Breast epithelium (tissue), 3 donors: ENCODE measurements at regions not wholly inside any gene's neighbourhood (a gene's known extent, or its start where the extent isn't known, plus 50 kb on each side); places are given as distances from the start of the nearest gene placed in this dataset.

Experiments used
- POLR2A ChIP-seq: fragments of 450-650 bp; IDR thresholded peaks from one replicate; pipeline ENCODE4 v1.6.1; 2016; ENCODE audit warnings: antibody characterized with exemption, mild to moderate bottlenecking, moderate library complexity
- POLR2AphosphoS5 ChIP-seq, 3 donors: sonication (generic); formaldehyde crosslinking; IDR thresholded peaks; one replicate each; pipeline ENCODE4 v1.6.1; 2017; ENCODE audit warnings: antibody characterized with exemption in 3 of 3
- TF ChIP-seq, protein P1 (sequence below), 3 donors: fragments of 450-650 bp; IDR thresholded peaks; one replicate each; pipeline ENCODE4 v1.5.1; 2016 to 2017; ENCODE audit warnings: antibody characterized with exemption in 3 of 3, mild to moderate bottlenecking in 3 of 3, moderate library complexity in 3 of 3

DNA sequence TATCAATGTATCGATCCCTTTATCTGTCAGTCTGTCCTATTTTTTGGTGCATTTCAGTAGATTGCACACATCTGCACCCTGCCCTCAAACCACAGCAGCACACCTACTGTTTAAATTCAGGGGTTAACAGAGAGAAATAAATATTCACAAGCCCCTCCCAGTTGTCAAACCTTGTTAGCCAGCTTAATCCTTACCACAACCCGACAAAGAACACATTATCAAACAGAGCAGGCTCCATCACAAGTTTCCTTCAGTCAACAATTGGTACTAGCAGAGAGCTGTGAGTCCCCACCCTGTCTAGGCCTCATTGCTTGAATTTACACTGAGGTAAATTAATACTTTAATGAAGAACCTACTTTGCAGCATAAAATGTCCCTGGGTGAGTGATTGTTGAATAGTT is 249.8 kb downstream of the FNDC1 start:
- TF ChIP-seq POLR2A (no peak), POLR2AphosphoS5 (IDR thresholded peaks at IDR 0.05) (no peak)
- TF ChIP-seq, protein P1, sequence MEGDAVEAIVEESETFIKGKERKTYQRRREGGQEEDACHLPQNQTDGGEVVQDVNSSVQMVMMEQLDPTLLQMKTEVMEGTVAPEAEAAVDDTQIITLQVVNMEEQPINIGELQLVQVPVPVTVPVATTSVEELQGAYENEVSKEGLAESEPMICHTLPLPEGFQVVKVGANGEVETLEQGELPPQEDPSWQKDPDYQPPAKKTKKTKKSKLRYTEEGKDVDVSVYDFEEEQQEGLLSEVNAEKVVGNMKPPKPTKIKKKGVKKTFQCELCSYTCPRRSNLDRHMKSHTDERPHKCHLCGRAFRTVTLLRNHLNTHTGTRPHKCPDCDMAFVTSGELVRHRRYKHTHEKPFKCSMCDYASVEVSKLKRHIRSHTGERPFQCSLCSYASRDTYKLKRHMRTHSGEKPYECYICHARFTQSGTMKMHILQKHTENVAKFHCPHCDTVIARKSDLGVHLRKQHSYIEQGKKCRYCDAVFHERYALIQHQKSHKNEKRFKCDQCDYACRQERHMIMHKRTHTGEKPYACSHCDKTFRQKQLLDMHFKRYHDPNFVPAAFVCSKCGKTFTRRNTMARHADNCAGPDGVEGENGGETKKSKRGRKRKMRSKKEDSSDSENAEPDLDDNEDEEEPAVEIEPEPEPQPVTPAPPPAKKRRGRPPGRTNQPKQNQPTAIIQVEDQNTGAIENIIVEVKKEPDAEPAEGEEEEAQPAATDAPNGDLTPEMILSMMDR (IDR thresholded peaks at IDR 0.05): no peak
